ENCODE measurements at regions not wholly inside any gene's neighbourhood (a gene's known extent, or its start where the extent isn't known, plus 50 kb on each side); places are given as distances from the start of the nearest gene placed in this dataset.

DNA sequence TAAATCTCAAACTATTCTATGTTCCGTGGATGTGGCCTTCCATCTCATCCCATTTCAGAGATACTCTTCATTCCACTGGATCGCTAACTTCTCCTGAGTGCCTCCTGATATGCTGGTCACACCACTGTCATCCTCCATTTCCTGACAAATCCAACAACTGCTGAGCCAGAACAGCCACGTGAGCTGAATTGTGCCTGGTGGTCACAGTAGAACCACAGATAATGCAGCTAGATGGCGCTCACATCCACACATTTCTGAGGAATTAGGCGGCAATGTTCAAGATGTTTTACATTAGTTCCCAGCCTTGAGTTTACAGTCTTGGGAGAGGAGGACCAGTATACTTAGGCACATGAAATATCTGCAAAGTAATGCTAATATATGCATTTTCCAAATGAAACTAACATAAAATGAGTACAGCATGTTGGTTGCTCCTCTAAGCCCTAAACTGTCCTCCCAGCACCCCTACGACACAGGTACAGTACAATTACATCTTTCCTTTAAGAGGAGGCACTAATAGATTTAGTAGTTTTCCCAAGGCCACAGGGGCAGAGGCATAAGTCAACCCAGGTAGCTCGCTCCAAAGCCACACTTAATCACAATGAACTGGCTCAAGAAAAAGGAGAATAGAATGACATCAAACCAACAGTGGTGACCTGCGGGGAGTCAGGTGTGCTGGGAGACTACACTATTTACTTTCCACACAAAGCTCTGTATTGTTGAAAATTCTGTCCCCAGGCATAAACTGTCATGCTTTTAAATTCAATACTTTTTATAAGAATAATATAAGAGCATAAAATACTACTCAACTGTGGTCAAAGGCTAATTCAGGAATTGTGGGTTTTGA is 134.2 kb downstream of the CHIC2 start:
- intact Hi-C loops (cut with DNase I; ENCODE audit: low total_unique reads) (loop anchor here (1.0 kb wide), 1 partner anchor 287 kb away; no protein-coding TSS in a partner anchor), in situ Hi-C loops (cut with MboI; ENCODE audit: low sequenced_read_pairs in 4 of 4) (loop anchor here (5.0 to 25.0 kb wide), 5 partner anchors 285 to 743 kb away; partner anchors contain the start of gene PDGFRA (in 1 of the 4))
- Histone ChIP-seq H3K36me3 (no peaks in the 10 kb centered on the region), H3K27ac (no peak overlapping the region), H3K27me3 (no peaks in the 10 kb centered on the region), H3K9me3 (no peaks in the 10 kb centered on the region), H3K4me3 (no peak overlapping the region), H3K4me1 (no peaks in the 10 kb centered on the region)
- ATAC-seq (peak; percentile 86 to 87), DNase-seq (peak; percentile 38 to 63)
- TF ChIP-seq, protein P1, sequence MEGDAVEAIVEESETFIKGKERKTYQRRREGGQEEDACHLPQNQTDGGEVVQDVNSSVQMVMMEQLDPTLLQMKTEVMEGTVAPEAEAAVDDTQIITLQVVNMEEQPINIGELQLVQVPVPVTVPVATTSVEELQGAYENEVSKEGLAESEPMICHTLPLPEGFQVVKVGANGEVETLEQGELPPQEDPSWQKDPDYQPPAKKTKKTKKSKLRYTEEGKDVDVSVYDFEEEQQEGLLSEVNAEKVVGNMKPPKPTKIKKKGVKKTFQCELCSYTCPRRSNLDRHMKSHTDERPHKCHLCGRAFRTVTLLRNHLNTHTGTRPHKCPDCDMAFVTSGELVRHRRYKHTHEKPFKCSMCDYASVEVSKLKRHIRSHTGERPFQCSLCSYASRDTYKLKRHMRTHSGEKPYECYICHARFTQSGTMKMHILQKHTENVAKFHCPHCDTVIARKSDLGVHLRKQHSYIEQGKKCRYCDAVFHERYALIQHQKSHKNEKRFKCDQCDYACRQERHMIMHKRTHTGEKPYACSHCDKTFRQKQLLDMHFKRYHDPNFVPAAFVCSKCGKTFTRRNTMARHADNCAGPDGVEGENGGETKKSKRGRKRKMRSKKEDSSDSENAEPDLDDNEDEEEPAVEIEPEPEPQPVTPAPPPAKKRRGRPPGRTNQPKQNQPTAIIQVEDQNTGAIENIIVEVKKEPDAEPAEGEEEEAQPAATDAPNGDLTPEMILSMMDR (IDR thresholded peaks at IDR 0.05 in 4 of 5, conservative IDR thresholded peaks at IDR 0.05 in 1 of 5) = peak; percentile 65 to 79 (median 72)
- no peak for TF ChIP-seq POLR2A (IDR thresholded peaks at IDR 0.05)

DNA sequence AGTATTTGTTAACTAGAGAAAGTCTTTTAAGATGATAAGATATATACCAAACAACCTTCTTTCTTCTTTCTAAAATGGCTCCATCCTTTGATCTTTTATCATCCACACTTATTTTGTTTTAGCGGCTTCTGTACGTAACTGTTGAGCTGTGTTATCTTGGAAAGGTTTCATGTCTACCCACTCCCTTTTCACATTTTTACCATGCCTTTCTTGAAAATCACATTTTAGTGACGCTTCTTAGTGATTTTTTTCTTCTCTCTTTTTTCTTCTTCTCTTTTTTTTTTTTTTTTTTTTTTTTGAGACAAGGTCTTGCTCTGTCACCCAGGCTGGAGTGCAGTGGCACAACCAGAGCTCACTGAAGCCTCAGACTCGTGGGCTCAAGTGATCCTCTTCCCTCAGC is 135.1 kb downstream of the CHIC2 start:
- no peaks in the 10 kb centered on the region for H3K36me3 ChIP-seq
- no peak overlapping the region for H3K27ac ChIP-seq
- in situ Hi-C loops (cut with MboI; ENCODE audit: low sequenced_read_pairs in 4 of 4) = loop anchor here (5.0 to 25.0 kb wide), 5 partner anchors 285 to 742 kb away; partner anchors contain the start of gene PDGFRA (in 1 of the 4)
- no peaks in the 10 kb centered on the region for H3K27me3 ChIP-seq
- no peak for DNase-seq
- no peak overlapping the region for H3K4me3 ChIP-seq
- H3K9me3 ChIP-seq = no peaks in the 10 kb centered on the region
- TF ChIP-seq, protein P1 (IDR thresholded peaks at IDR 0.05 in 4 of 5, conservative IDR thresholded peaks at IDR 0.05 in 1 of 5) = no peak
- TF ChIP-seq POLR2A (IDR thresholded peaks at IDR 0.05) = no peak
- no peak for ATAC-seq
- no peaks in the 10 kb centered on the region for H3K4me1 ChIP-seq
- intact Hi-C loops (cut with DNase I; ENCODE audit: low total_unique reads) = no loop called here

- in situ Hi-C loops (cut with MboI; ENCODE audit: low sequenced_read_pairs in 4 of 4) (loop anchor here (5.0 to 25.0 kb wide), 5 partner anchors 286 to 742 kb away; partner anchors contain the start of gene PDGFRA (in 1 of the 4)), intact Hi-C loops (cut with DNase I; ENCODE audit: low total_unique reads) (no loop called here)
- DNase-seq (no peak), ATAC-seq (no peak)
- H3K27ac ChIP-seq = no peak overlapping the region
- H3K9me3 ChIP-seq = no peaks in the 10 kb centered on the region
- H3K4me3 ChIP-seq = no peak overlapping the region
- no peaks in the 10 kb centered on the region for H3K4me1 ChIP-seq
- no peaks in the 10 kb centered on the region for H3K27me3 ChIP-seq
- no peak for TF ChIP-seq POLR2A (IDR thresholded peaks at IDR 0.05)
- TF ChIP-seq, protein P1 (IDR thresholded peaks at IDR 0.05 in 4 of 5, conservative IDR thresholded peaks at IDR 0.05 in 1 of 5) = no peak
- H3K36me3 ChIP-seq = no peaks in the 10 kb centered on the region
These were observed 135.6 kb downstream of the CHIC2 start for GRCh38 chr4:53928825-53929224.

DNA sequence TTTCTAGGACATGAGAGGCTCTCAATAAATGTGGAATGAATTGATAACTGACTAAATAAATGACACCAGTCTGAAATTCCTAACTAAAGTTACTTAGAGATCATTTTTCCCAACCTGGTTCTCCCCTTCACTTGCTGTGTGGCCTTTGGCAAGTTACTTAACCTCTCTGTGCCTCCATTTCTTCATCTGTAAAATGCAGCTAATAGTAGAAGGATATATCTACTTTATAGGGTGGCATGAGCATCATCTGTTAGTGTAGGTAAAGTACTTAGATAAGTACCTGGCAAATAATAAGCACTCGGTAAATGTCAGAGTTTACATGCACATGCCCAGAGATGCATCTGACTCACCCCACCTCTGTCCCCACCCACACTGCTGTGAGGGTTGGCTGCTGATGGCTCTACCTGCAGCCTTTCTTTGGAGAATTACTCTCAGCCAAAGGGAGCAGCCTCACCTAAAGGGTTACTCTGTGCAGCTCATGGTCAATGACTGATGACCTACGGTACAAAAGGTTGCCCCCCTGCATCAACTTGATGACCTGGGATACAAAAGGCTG is 139.3 kb downstream of the CHIC2 start:
- DNase-seq (no peak), ATAC-seq (no peak)
- Histone ChIP-seq H3K27ac (no peak overlapping the region), H3K36me3 (no peaks in the 10 kb centered on the region), H3K27me3 (no peaks in the 10 kb centered on the region), H3K4me1 (no peaks in the 10 kb centered on the region), H3K9me3 (no peaks in the 10 kb centered on the region), H3K4me3 (no peak overlapping the region)
- in situ Hi-C loops (cut with MboI; ENCODE audit: low sequenced_read_pairs in 4 of 4) = loop anchor here (5.0 to 25.0 kb wide), 5 partner anchors 290 to 738 kb away; partner anchors contain the start of gene PDGFRA (in 1 of the 4)
- intact Hi-C loops (cut with DNase I; ENCODE audit: low total_unique reads) = no loop called here
- no peak for TF ChIP-seq POLR2A (IDR thresholded peaks at IDR 0.05)
- TF ChIP-seq, protein P1 (IDR thresholded peaks at IDR 0.05 in 4 of 5, conservative IDR thresholded peaks at IDR 0.05 in 1 of 5) = no peak

Data from gastrocnemius medialis (tissue), 4 donors.